Inflammatory macrophage treated with lipopolysaccharide for 1 hour (primary cell): ENCODE measurements at regions not wholly inside any gene's neighbourhood (a gene's known extent, or its start where the extent isn't known, plus 50 kb on each side); places are given as distances from the start of the nearest gene placed in this dataset.
"Not testable (repeated sequence)": the region's sequence is repeated elsewhere in the genome, so short reads cannot be mapped to it uniquely, and the experiment has no call there.

Experiments
- DNase-seq, 2 donors: peaks; one replicate each; pipeline ENCODE4 v3.0.0-alpha.2; 2020 to 2022

DNA sequence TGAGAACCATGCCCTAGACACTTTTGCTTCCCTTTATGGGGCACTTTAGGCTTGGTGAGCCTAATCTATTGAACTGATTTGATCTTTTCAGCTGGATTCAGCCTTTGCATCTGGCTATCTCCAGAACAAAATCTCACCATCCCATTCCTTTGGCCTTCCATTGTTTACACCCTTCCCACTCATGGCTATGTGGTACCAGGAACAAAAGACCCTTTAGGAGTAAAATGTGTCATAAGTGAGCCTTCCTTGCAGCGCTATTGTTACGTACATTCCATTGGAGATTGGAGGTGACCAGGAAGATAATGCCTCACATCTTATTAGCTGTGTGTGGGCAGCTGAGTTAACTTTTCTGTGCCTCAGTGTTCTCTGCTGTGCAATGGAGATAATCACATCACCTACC is 188.4 kb downstream of the SATB1 start:
- no peak for DNase-seq

DNA sequence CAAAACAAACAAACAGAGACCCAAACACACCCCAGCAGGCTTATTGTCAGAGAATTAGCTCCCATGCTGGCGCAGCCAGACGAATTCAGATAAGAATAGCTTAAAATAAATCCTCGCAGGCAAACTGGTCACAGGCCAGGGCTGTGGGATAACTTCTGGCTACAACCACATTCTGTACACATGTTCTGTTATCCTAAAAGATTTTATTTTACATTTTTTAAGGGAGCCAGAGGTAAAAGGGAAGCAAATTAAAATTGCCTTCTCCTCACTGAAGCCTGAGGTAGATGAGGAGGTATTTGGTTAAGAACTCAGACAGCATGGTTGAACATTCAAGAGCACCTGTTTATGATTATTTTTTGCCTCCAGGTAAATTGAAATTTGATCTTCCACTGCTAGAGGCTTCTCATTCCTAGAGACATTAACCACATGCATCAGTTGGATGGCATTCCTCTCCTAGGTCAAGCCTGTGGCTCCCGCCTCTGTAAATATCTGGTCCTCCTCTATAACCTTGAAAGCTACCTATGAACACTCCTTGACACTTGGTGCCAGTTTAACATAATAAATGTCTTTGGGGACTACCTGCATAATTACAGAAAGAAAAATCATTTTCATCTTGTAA is 190.3 kb downstream of the SATB1 start:
- DNase-seq, result no peak

GRCh38 chr3:18233987-18234716 is 191.0 kb downstream of the SATB1 start:
- DNase-seq, result no peak

DNA sequence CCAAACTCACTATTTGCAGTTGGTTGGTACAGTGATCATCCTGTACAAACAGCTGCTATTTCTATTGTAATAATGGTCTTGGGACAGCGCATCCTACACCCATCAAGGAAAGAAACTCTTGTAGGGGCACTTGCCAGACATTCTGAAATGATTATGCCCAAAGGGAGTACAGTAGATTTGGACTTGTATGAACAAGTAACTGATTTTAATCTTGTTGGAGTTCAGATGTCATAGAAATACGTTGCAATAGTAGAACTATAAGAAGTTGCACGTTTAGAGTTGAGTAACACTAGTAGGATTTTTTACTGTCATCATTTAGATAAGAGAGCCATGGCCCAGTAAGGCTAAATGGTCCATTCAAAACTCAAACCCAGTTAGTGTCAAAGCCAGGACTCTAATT is 192.8 kb downstream of the SATB1 start:
- no peak for DNase-seq

DNA sequence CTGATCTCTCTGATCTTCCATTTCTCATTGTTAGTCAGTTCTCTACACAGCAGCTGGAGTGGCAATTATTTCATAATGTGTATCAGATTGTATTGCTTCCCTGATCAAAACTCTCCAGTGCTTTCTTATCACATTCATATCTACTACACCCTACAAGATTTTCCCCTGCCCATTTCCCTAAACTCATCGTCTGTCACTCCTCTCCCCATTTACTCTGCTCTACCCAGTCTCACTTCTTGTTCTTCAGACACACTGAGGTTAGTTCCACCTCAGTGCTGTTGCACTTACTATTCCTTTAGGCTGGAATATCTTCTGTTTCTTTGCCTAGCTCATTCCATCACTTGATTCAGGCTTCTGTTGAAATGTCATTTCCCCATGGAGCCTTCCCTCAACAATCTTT is 197.1 kb downstream of the SATB1 start:
- no peak for DNase-seq

DNA sequence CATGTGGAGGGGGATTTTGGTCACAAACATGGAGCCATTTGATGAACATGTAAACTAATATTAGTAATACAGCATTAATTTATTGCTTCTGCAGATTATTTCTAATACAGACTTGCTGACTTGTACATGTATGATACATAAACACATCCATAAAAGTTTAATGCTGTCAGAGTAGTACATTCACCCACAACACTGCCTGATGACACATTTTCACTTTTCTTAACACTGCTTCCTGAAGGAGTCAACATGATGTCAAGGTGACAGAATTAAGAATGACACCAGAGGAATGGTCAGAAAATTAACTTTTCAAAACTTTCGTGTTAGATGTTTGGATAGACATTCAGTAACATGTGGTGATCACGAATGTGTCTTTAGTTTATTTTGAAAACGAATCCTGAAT is 199.4 kb downstream of the SATB1 start:
- DNase-seq, result no peak

DNA sequence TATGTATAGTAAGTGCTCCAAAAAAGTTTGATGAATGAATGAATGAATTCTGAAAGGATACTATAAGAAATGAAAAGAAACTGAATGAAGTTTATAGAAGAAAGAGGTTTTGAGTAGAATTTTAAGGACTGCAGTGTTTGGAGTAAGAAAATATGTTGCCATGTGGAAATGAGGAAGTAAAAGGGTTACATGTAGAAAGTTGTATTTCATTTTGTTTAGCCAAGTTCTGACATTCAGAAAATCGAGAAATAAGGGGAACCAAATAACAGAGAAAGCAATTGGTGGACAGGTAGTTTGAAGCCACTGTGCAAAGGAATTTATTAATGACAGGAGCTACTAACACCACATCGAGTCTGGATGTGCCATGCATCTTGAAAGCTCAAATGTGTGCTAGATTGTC is 200.7 kb downstream of the SATB1 start:
- DNase-seq, result no peak

DNA sequence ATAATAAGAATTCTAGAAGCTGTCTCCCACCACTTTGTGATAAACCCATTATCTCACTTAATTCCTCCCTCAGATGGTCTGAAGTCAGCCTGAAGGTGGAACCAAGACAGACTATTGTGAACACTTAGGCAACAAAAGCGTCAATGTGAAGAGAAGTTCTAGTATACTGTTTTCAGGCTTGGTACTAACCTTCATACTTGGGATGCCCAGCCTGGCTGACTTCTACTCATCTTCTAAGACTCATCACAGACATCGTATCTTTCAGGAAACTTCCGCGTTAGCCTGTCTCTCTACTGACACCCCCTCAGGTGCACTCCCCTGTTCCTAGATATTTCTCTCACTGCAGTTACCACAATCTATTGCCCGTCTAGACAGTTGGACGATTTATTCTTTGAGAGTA is 201.2 kb downstream of the SATB1 start:
- no peak for DNase-seq

- peak; percentile 6 to 15 for DNase-seq
Measured at GRCh38 chr3:18223571-18223970, 201.6 kb downstream of the SATB1 start.

DNA sequence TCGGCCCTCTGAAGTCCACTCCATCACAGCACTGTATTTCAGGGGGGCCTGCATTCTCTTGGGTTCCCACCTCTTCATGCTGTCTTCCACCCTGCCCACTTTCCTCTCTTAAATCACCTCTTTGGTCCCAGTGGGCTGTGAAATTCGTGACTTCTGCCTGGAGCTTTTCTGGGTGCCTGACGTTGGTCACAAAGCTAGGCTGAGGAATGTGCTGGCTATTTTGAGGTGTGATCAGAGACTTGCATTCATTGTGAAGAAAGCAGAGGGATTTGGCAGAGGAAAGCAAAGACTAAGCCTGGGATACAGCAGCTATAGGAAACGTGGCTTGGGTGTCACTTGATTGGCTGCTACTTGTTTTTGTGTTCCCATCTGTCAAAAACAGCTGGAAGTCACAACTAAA is 202.5 kb downstream of the SATB1 start:
- no peak for DNase-seq

- no peak for DNase-seq
Measured at GRCh38 chr3:18217507-18218174, 207.5 kb downstream of the SATB1 start.

DNA sequence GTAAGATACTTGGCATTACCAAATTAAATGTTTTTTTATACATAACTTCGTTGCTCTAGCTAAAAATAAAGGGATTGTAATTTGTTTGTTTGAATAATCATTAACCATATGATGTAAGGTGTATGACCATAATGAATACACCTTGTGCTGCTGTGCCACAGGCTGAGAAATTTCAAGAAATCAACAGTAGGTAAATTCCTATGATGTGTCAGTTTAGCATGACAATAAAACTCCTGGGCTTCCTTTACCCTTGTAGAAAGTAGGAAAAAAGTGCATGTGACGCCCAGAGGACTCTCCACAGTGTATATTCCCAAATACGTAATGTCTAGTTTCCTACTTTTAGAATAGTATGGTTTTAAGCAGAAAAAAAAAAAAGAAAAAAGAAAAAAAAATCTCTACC is 208.1 kb downstream of the SATB1 start:
- no peak for DNase-seq

- DNase-seq, result no peak
Measured at GRCh38 chr3:18215639-18216038, 209.5 kb downstream of the SATB1 start.

- no peak for DNase-seq
Measured at GRCh38 chr3:18211116-18211515, 214.0 kb downstream of the SATB1 start.

DNA sequence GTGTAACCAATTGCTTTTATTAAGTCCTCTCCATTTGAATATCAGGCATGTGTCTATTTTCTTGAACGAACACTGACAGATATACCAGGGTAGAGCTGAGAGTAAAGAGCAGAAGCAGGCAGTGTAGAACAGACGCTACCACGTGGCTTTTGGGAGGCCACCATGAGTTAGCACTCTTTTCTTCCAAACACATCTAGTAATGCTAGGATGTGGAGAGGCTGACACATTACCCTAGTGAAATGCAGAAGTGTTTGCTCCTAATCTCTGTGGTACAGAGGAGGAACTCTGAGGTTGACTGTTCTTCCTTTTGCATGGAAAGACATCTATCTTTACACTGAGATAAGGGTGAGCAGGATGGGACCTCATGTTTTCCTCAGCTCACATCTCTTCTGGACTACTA is 216.3 kb downstream of the SATB1 start:
- DNase-seq, result peak; percentile 16 to 33

DNA sequence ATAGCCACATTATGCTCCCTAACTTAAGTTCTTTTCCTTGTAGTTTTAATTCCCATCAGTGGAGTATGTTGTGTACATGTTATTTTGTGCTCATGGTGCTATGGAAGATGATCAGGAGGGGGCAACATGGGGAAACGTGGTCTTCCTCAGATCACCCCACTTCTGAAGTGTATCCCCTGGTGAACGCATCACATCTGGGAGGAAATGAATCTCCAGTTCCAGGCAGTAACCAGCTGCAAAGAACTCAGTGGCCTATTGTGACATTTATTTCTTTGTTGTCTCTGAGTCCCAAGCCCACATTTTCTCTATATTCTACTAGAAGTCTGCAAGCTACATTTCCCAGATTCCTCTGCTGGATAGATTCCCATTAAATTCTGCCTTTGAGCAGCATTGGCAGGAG is 217.0 kb downstream of the SATB1 start:
- no peak for DNase-seq

- no peak for DNase-seq
Measured at GRCh38 chr3:18207226-18207625, 217.9 kb downstream of the SATB1 start.

DNA sequence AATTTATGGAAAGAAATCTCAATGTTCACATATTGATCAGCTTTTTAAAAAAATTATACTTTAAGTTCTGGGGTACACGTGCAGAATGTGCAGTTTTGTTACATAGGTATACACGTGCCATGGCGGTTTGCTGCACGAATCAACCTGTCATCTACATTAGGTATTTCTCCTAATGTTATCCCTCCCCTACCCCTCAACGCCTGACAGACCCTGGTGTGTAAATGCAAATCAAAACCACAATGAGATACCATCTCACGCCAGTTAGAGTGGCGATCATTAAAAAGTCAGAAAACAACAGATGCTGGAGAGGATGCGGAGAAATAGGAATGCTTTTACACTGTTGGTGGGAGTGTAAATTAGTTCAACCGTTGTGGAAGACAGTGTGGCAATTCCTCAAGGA is 219.4 kb downstream of the SATB1 start:
- not testable (repeated sequence) for DNase-seq

DNA sequence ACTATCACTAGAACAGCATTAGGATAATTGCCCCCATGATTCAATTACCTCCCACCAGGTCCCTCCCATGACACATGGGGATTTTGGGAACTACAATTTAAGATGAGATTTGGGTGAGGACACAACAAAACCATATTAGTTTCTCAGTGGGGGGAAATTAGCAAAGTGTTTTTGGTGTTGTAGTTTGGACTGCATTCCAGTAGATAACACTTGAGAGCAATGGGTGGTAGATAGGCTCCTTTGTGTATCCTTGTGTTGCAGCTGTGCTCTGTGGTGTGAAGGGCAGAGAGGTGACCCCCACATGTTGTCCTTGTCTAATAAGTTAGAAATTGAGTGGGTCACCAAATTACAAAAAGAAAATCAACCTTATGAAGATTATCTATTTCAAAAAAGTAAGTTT is 223.8 kb downstream of the SATB1 start:
- DNase-seq, result no peak

GRCh38 chr3:18199757-18200156 is 225.4 kb downstream of the SATB1 start:
- DNase-seq, result no peak

DNA sequence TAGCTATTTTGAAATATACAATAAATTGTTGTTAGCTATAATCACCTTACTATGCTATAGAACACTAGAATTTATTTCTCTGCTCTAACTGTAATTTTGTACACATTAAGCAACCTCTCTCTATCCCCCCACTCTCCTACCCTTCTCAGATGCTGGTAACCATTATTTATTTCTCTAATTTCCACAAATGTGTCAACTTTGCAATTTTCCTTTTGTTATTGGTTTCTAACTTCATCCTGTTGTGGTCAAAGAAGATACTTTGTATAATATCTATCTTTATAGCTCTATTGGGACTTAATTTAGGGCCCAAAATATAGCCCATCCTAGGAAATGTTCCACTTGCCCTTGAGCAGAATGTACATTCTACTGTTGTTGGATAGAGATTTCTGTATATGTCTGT is 229.3 kb downstream of the SATB1 start:
- DNase-seq, result no peak

- no peak for DNase-seq
Measured at GRCh38 chr3:18194431-18194830, 230.7 kb downstream of the SATB1 start.

GRCh38 chr3:18190646-18191045 is 234.5 kb downstream of the SATB1 start:
- no peak for DNase-seq

GRCh38 chr3:18189282-18190050 is 235.7 kb downstream of the SATB1 start:
- DNase-seq, result no peak
